ENCODE measurements at regions not wholly inside any gene's neighbourhood (a gene's known extent, or its start where the extent isn't known, plus 50 kb on each side); places are given as distances from the start of the nearest gene placed in this dataset.

DNA sequence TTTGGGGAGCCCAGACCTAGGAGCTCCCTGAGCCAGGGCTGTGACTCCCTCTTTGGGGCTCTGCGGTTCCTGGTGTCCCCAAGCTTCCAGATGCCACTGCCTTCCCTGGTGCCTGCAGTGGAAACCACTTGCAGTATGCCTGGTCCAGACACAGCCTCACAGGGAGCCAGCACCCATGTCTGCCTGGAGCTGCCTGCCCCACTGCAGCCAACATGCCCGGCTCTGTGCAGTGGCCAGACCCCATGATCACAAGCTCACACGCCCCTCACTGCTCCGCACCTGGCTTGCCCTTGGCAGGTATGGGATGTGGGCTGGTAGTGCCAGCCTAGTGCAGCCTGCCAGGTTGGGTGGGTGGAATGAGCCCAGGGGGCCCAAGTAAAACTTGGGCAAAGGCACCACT, 644.8 kb downstream of the HTR1B start:
- TF ChIP-seq, protein P1, sequence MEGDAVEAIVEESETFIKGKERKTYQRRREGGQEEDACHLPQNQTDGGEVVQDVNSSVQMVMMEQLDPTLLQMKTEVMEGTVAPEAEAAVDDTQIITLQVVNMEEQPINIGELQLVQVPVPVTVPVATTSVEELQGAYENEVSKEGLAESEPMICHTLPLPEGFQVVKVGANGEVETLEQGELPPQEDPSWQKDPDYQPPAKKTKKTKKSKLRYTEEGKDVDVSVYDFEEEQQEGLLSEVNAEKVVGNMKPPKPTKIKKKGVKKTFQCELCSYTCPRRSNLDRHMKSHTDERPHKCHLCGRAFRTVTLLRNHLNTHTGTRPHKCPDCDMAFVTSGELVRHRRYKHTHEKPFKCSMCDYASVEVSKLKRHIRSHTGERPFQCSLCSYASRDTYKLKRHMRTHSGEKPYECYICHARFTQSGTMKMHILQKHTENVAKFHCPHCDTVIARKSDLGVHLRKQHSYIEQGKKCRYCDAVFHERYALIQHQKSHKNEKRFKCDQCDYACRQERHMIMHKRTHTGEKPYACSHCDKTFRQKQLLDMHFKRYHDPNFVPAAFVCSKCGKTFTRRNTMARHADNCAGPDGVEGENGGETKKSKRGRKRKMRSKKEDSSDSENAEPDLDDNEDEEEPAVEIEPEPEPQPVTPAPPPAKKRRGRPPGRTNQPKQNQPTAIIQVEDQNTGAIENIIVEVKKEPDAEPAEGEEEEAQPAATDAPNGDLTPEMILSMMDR (IDR thresholded peaks at IDR 0.05) = no peak
- no peak for TF ChIP-seq POLR2A (IDR thresholded peaks at IDR 0.05)
